BJ (cell line): ENCODE measurements at regions not wholly inside any gene's neighbourhood (a gene's known extent, or its start where the extent isn't known, plus 50 kb on each side); places are given as distances from the start of the nearest gene placed in this dataset.

ENCODE experiments used
- CTCF ChIA-PET: fragments of 350-600 bp; formaldehyde crosslinking; extraction: SDS; loops from one replicate; lab custom pipeline; 2021; ENCODE audit warnings: antibody characterized with exemption, inconsistent platforms; lab: Yijun Ruan, JAX
- POLR2A ChIA-PET: fragments of 300-600 bp; sonication (Branson Sonifier 250); formaldehyde crosslinking; extraction: SDS; loops from one replicate; lab custom pipeline; 2021; ENCODE audit warnings: antibody characterized with exemption; lab: Charles Lee
- DNase-seq: peaks from one replicate; pipeline ENCODE4 v3.0.0-alpha.2; 2011; ENCODE audit warnings: low read depth
- H3K27me3 ChIP-seq: 2 replicates; pipeline ENCODE4 v1.6.0; 2011; ENCODE audit warnings: low read length; ENCODE audit not compliant: control insufficient read depth, insufficient read depth
- H3K36me3 ChIP-seq: 2 replicates; pipeline ENCODE4 v1.5.1; 2011; ENCODE audit warnings: low read length; ENCODE audit not compliant: control insufficient read depth, insufficient read depth
- H3K4me3 ChIP-seq: 2 replicates; pipeline ENCODE4 v1.5.1; 2011; ENCODE audit warnings: low read depth, mild to moderate bottlenecking, control low read depth, low read length
- TF ChIP-seq, protein P1 (sequence below): IDR thresholded peaks from 2 replicates; pipeline ENCODE4 v1.5.1; 2011; ENCODE audit warnings: low read depth, mild to moderate bottlenecking, control low read depth, inconsistent platforms, low read length, moderate library complexity; ENCODE audit not compliant: insufficient read depth

DNA sequence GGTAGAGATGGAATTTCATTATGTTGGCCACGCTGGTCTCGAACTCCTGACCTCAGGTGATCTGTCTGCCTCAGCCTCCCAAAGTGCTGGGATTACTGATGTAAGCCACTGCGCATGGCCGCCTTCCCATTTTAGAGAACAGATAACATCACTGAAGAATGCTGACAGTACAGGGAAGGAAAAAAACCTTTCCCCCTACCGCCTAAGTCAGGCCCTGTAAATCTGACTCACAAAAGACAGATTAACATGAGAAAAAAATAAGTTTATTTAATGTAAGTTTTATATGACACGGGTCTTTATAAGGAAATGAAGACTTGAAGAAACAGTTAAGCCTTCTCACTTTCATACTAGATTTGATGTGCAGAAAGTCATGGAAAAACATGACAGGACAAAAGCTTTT lies 227.2 kb upstream of the ZNF608 start:
- no peaks in the 10 kb centered on the region for H3K36me3 ChIP-seq
- DNase-seq, result no peak
- peaks cover 3% of the 10 kb centered on the region for H3K27me3 ChIP-seq
- ChIA-PET POLR2A (interaction anchor here (0.6 kb wide), 1 partner anchor 155 kb away, joined by 6 read pairs; no protein-coding TSS in a partner anchor), CTCF (no interaction called here)
- TF ChIP-seq, protein P1, sequence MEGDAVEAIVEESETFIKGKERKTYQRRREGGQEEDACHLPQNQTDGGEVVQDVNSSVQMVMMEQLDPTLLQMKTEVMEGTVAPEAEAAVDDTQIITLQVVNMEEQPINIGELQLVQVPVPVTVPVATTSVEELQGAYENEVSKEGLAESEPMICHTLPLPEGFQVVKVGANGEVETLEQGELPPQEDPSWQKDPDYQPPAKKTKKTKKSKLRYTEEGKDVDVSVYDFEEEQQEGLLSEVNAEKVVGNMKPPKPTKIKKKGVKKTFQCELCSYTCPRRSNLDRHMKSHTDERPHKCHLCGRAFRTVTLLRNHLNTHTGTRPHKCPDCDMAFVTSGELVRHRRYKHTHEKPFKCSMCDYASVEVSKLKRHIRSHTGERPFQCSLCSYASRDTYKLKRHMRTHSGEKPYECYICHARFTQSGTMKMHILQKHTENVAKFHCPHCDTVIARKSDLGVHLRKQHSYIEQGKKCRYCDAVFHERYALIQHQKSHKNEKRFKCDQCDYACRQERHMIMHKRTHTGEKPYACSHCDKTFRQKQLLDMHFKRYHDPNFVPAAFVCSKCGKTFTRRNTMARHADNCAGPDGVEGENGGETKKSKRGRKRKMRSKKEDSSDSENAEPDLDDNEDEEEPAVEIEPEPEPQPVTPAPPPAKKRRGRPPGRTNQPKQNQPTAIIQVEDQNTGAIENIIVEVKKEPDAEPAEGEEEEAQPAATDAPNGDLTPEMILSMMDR, result no peak
- no peak overlapping the region for H3K4me3 ChIP-seq

- no peak for DNase-seq
- POLR2A ChIA-PET, result no interaction called here
- Histone ChIP-seq H3K27me3 (peaks cover 3% of the 10 kb centered on the region), H3K36me3 (no peaks in the 10 kb centered on the region), H3K4me3 (no peak overlapping the region)
- TF ChIP-seq, protein P1, result no peak
- CTCF ChIA-PET, result interaction anchor here (0.8 kb wide), 1 partner anchor 14 kb away, joined by 3 read pairs; no protein-coding TSS in a partner anchor
Observed at GRCh38 chr5:124976086-124976485, 229.6 kb upstream of the ZNF608 start.

GRCh38 chr5:124979251-124979650 lies 232.8 kb upstream of the ZNF608 start:
- POLR2A ChIA-PET, result no interaction called here
- Histone ChIP-seq H3K27me3 (no peaks in the 10 kb centered on the region), H3K36me3 (no peaks in the 10 kb centered on the region), H3K4me3 (no peak overlapping the region)
- no peak for DNase-seq
- TF ChIP-seq, protein P1, result no peak
- CTCF ChIA-PET, result no interaction called here

DNA sequence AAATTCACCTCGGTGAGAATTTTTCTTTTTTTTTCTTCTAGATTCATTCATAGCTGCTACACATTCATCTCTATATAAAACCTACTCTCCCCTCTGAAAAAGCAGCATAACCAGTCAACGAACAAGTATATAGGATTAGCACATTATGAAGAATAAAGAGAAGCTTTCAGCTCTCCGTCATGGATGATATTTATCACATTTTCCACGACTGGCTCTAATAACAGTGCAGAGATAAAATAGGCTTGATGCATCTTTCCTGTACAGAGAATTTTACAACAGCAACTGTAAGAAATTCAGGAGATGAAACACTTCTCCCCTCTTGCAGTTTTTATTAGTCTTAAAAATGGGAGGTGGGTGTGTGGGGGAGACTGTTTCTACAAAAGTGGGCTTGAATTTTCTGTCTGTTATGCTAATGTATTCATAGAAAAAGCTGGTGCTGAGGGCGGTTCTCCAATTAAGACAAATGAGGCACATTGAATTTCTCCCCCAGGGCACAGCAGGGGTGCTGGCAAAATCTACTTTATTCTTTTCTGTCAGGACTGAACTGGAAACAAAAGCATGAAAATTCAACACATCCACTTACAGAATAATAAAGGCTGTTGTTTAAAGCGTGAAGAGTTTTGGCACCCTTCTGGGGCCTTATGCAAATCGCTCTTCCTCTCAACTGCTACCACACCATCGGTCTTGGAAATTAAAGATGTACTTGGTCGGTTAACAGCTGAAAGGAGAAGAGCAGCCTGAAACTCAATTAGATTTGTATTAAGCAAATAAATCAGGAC lies 233.9 kb upstream of the ZNF608 start:
- POLR2A ChIA-PET, result no interaction called here
- DNase-seq, result no peak
- CTCF ChIA-PET, result no interaction called here
- Histone ChIP-seq H3K27me3 (no peaks in the 10 kb centered on the region), H3K36me3 (no peaks in the 10 kb centered on the region), H3K4me3 (no peak overlapping the region)
- TF ChIP-seq, protein P1, result no peak

GRCh38 chr5:124981901-124982300 lies 235.5 kb upstream of the ZNF608 start:
- DNase-seq, result no peak
- Histone ChIP-seq H3K27me3 (no peaks in the 10 kb centered on the region), H3K4me3 (no peak overlapping the region), H3K36me3 (no peaks in the 10 kb centered on the region)
- TF ChIP-seq, protein P1, result no peak
- POLR2A ChIA-PET, result no interaction called here
- CTCF ChIA-PET, result no interaction called here
